NCI-H1105 (cell line): ENCODE measurements at regions not wholly inside any gene's neighbourhood (a gene's known extent, or its start where the extent isn't known, plus 50 kb on each side); places are given as distances from the start of the nearest gene placed in this dataset.

Experiments used
- DNase-seq: peaks from one replicate; lab custom pipeline; 2025; lab: John Stamatoyannopoulos, UW

- DNase-seq: no peak
Measured at GRCh38 chr2:161571051-161571429, 53.2 kb upstream of the SLC4A10 start.
